GM18511 (cell line): ENCODE measurements at regions not wholly inside any gene's neighbourhood (a gene's known extent, or its start where the extent isn't known, plus 50 kb on each side); places are given as distances from the start of the nearest gene placed in this dataset.

ENCODE experiments used
- ATAC-seq: cut with Tn5 transposase; IDR thresholded peaks from one replicate; pipeline ENCODE4 v1.9.1; 2021; ENCODE audit warnings: mild to moderate bottlenecking, moderate library complexity; ENCODE audit not compliant: unreplicated experiment

DNA sequence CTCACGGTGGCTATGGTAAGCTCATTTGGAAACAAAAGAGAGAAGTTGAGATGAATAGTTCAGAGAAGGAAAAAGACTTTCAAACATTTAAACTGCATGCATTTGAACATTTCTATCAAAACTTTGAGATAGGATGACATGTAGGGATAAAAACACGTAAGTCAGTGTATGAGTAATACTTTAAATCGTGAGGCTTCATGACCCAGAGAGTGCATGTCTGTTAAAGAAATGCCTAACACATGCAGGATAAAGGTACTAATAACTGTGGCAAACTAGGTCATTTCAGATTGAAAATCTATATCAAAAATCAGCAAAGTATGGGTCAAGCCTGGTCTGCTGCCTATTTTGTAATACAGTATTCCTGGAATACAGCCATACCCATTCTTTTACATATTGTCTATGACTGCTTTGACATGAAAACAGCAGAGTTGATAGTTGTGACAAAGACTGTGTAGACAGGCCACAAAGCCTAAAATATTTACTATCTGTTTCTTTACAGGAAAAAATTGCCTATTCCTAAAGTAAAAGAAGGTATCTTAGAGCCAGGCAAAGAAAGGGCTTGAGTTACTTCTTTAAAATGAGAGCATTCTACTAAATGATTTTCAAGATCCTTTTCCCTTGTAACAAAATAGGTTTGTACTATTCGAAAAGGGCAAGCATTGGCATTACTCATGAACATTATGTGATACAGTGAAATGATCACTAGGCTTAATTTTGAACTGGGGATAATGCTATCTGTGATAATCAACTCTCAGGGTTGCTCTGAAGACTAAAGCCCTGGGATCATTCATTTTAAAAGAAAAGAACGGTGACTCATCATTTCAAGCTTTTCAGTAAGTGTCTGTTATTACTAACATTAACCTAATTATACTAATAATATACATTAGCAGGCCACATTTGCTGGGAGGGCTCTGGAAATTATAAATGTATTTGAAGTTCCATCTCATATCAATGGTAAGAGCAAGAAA, 185.9 kb downstream of the CRPPA start:
- no peak for ATAC-seq

DNA sequence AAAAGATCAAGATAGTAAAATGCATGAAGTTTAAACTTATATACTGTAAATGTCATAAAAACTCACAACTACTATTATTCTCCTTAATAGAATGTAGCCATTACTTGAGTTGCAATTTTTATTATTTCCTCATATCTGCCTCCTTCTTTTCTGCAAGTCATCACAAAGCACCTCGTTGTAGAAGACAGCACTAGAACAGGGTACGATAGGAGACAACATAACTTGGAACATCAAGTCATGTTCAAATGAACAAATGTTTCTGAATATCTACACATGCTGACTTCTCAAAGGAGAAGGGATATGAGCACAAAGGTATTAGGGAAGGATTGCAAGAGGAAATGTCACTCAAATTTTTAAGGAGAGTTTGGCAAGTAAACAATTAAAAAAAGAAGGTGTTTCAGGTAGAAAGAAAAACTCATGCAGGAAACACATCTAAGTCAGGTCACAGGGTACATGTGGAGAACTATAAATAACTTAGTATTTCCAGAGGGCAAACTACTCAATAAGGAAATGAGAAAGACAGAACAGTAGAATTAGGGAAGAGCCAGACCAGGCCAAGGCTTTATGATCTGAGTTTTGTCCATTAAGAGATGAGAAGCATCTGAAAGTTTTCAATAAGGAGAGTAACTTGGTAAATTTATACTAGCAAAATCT, 186.7 kb downstream of the CRPPA start:
- no peak for ATAC-seq

GRCh38 chr7:16233517-16233916, 187.8 kb downstream of the CRPPA start:
- ATAC-seq = no peak

GRCh38 chr7:16232273-16232672, 189.1 kb downstream of the CRPPA start:
- no peak for ATAC-seq

DNA sequence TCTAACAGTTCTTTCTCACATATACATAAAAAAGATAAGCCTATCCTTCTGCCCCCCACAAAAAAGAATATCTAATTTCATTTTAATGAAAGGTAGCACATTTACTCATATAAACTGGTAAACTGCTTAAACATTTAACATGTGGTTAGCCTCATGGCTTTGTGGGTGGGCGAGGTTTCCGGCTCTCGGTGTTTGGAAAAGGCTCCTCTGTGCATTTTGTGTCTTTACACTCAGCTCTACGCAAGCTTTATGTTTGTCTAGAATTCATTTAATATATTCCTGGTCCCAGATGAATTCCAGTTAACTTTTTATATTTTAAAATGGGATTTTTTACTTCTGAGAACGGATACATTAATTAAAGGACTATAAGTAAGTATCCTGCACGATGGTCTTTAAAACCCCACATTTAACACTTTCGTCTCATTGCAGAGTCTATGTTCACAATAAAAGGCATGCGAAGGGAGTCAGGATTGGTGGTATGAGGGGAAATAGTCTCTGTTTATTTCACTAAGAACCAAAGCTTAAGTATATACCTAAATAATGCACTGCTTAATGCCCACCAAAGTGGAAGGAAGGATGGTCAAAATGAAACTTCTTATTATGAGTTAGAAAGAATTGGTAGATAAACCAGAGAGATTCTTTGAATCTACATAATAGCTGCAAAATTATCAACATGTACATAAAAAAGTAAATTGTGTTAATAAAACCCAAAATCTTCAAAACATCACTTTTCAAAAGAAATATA, 197.2 kb downstream of the CRPPA start:
- no peak for ATAC-seq

GRCh38 chr7:16212610-16213009, 208.7 kb downstream of the CRPPA start:
- ATAC-seq = no peak

- ATAC-seq = no peak
These were observed 209.3 kb downstream of the CRPPA start for GRCh38 chr7:16212032-16212431.

GRCh38 chr7:16211402-16211925, 209.9 kb downstream of the CRPPA start:
- no peak for ATAC-seq

- ATAC-seq = no peak
These were observed 211.2 kb downstream of the CRPPA start for GRCh38 chr7:16210171-16210570.

- no peak for ATAC-seq
These were observed 214.0 kb downstream of the CRPPA start for GRCh38 chr7:16207321-16207720.

DNA sequence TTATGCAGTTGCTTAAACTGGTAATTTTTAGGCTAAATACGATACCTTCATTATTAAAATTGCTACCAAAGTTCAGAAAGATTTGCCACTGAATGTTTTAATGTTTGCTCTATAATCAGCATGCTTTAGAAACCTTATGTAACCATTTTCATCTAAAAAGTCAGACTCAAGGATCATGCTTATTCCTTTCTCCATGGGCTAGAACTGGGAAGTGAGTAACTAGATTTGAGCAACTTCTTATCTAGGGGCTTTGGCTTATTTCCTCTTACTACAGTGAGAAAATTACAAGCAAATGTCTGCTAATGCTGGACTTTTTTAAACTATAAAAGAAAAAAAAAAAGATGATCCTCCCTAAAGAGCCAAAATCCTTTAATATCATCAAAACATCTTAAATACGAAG, 215.9 kb downstream of the CRPPA start:
- ATAC-seq = no peak

- ATAC-seq = no peak
These were observed 216.4 kb downstream of the CRPPA start for GRCh38 chr7:16204953-16205352.

DNA sequence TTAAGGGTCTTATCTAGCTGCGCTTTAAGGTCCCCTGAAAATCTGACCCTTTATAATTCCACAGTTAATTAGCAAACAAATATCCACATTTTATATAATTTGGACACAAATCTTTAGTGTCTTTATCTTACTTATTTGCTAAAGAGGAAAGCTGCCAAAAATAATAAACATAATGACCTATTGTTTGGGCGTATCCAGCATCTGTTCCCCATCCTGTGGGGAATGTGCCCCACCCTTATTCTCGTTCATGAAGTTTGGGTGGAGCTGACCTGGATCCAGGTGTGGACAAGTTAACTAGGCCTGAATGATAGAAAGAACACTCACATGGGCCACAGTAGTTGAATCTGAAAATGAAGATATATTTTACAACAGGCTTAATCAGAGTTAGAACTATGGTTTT, 218.3 kb downstream of the CRPPA start:
- no peak for ATAC-seq

DNA sequence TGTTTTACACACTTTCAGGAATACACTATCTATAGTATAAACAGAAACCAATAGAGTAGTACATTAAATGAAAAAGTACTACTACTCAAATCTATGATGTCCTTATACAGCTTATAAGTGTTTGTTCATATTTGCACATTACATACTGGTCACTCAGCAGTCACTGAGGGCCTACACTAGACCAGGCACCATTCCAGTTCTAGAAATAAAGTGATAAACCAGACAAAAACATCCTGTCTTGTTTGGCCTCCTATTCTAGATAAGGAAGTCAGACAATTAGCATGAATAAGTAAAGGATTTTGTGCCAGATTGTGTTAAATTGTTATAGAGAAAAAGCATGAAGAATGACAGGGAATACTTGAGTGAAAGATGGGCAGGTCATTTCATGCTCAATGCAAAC, 219.0 kb downstream of the CRPPA start:
- no peak for ATAC-seq

DNA sequence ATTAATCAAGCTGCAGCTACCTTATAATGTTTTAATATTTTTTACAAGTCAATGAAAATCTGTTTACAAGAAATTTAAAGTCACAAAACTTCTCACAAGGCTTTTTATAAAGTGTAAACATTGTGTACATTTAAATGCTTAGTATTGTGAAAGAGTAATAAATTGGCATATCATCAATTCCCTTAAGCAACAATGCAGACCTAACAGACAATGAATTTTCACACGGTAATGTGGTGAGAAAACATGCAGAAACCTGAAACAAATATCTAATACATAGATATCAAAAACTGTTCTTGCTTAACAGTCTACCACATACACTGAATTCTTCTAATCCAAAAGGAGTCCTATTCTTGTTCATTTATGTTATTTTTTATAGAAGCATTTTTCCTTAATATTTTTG, 220.7 kb downstream of the CRPPA start:
- no peak for ATAC-seq

- ATAC-seq = no peak
These were observed 227.7 kb downstream of the CRPPA start for GRCh38 chr7:16193631-16194030.

GRCh38 chr7:16189026-16189715, 232.2 kb downstream of the CRPPA start:
- no peak for ATAC-seq

DNA sequence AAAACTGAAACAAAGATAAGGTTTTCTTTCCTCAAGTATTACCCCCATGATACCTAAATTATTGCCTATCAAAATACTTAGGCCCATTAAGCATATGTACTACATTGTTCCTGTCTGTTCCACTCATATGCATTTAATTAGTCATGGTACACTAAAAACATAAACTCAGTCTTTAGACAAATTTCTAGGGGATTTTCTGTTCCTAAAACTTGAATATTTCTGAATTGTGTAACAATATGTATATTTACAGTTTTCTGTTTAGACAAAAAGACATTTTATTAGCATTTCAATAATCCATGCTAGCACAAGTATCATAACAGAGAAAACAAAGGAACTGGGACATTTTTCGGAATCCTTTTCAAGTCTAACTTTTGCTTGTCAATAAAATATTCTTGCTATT, 234.2 kb downstream of the CRPPA start:
- ATAC-seq = no peak

DNA sequence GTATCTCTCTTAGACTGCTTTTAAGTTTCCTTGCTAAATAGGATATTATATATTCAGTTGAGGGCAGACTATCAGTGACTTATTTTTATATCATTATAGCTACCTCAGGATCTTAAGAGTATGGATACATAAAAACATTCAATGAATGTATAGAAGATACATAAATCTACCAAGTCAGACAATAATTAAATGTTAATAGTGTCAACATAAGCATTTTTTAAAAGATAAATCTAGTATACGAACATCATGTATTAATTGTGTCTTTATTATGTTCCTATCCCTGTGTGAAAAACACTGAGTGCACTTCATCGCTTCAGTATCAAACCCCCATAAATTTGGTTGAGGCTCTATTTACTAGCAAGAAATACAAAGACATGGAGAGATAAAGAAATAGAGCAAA, 242.8 kb downstream of the CRPPA start:
- no peak for ATAC-seq

DNA sequence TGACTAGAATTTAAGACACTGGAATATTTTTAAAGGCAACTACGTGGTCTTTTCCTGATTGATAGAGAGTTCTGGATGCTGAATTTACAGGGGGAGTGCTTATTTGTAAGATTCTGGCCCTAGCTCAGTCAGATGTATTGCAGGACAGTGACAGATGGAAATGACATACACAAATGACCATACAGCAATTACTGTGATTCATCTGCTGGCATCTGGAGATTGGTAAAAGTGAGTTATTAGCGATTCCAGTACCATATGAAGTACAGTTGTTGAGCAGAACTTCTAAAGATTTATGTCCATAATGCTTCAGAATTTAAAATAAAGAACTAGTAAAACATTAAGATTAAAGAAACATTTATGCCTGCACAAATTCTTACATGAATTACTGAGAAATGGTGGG, 243.2 kb downstream of the CRPPA start:
- no peak for ATAC-seq

DNA sequence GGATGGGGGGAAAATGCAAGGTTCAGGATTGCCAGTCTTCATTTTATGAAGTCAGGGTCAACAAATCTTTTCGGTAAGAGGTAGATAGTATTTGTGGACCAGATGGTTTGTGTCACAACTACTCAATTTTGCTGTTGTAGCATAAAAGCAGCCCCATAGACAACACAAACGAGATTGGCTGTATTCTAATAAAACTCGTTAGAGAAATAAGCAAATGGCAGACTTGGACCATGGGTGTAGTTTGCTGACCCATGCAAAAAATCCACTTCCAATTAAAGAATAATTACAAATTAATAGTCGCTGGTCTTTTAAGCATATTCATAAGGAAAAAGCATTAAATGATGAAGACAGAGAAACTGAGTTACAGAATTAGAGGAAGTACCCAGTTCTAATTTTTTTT, 247.1 kb downstream of the CRPPA start:
- no peak for ATAC-seq
